ENCODE measurements at regions not wholly inside any gene's neighbourhood (a gene's known extent, or its start where the extent isn't known, plus 50 kb on each side); places are given as distances from the start of the nearest gene placed in this dataset.
"Not testable (repeated sequence)": the region's sequence is repeated elsewhere in the genome, so short reads cannot be mapped to it uniquely, and the experiment has no call there.

GRCh38 chr15:47037003-47037402 lies 680.3 kb upstream of the SEMA6D start:
- no peak overlapping the region for H3K4me3 Mint-ChIP-seq (ENCODE audit: low read depth, unreplicated experiment)
- no peaks in the 10 kb centered on the region for H3K4me1 Mint-ChIP-seq (ENCODE audit: low read depth, unreplicated experiment)
- TF ChIP-seq CTCF (IDR thresholded peaks at IDR 0.05; ENCODE audit: unreplicated experiment): no peak
- intact Hi-C loops (cut with micrococcal nuclease; ENCODE audit: unreplicated experiment): no loop called here
- H3K27me3 Mint-ChIP-seq (ENCODE audit: unreplicated experiment): no peaks in the 10 kb centered on the region
- no TSS peak for BruUV-seq (replicated peaks)
- CTCF ChIA-PET: no interaction called here
- DNase-seq: no peak
- H3K9me3 Mint-ChIP-seq (ENCODE audit: low read depth, unreplicated experiment): peaks cover 3% of the 10 kb centered on the region
- H3K36me3 Mint-ChIP-seq (ENCODE audit: insufficient read depth, unreplicated experiment): no peaks in the 10 kb centered on the region
- H3K27ac Mint-ChIP-seq (ENCODE audit: unreplicated experiment): no peak overlapping the region

- BruUV-seq (replicated peaks): no TSS peak
- peaks cover 3% of the 10 kb centered on the region for H3K9me3 Mint-ChIP-seq (ENCODE audit: low read depth, unreplicated experiment)
- no peak overlapping the region for H3K4me3 Mint-ChIP-seq (ENCODE audit: low read depth, unreplicated experiment)
- H3K27ac Mint-ChIP-seq (ENCODE audit: unreplicated experiment): no peak overlapping the region
- intact Hi-C loops (cut with micrococcal nuclease; ENCODE audit: unreplicated experiment): no loop called here
- CTCF ChIA-PET: no interaction called here
- no peak for DNase-seq
- no peaks in the 10 kb centered on the region for H3K36me3 Mint-ChIP-seq (ENCODE audit: insufficient read depth, unreplicated experiment)
- no peaks in the 10 kb centered on the region for H3K27me3 Mint-ChIP-seq (ENCODE audit: unreplicated experiment)
- no peaks in the 10 kb centered on the region for H3K4me1 Mint-ChIP-seq (ENCODE audit: low read depth, unreplicated experiment)
- TF ChIP-seq CTCF (IDR thresholded peaks at IDR 0.05; ENCODE audit: unreplicated experiment): no peak
Measured at GRCh38 chr15:47039225-47039624, 678.1 kb upstream of the SEMA6D start.

- intact Hi-C loops (cut with micrococcal nuclease; ENCODE audit: unreplicated experiment): no loop called here
- Mint-ChIP-seq H3K4me3 (ENCODE audit: low read depth, unreplicated experiment) (no peak overlapping the region), H3K27me3 (ENCODE audit: unreplicated experiment) (no peaks in the 10 kb centered on the region), H3K27ac (ENCODE audit: unreplicated experiment) (no peak overlapping the region), H3K4me1 (ENCODE audit: low read depth, unreplicated experiment) (no peaks in the 10 kb centered on the region), H3K9me3 (ENCODE audit: low read depth, unreplicated experiment) (peaks cover 6% of the 10 kb centered on the region), H3K36me3 (ENCODE audit: insufficient read depth, unreplicated experiment) (no peaks in the 10 kb centered on the region)
- no peak for TF ChIP-seq CTCF (IDR thresholded peaks at IDR 0.05; ENCODE audit: unreplicated experiment)
- DNase-seq: no peak
- CTCF ChIA-PET: no interaction called here
- BruUV-seq (replicated peaks): no TSS peak
Measured at GRCh38 chr15:47041301-47041700, 676.0 kb upstream of the SEMA6D start.

- peaks cover 20% of the 10 kb centered on the region for H3K9me3 Mint-ChIP-seq (ENCODE audit: low read depth, unreplicated experiment)
- H3K4me1 Mint-ChIP-seq (ENCODE audit: low read depth, unreplicated experiment); intact Hi-C loops (cut with micrococcal nuclease; ENCODE audit: unreplicated experiment); H3K4me3 Mint-ChIP-seq (ENCODE audit: low read depth, unreplicated experiment); DNase-seq; H3K27ac Mint-ChIP-seq (ENCODE audit: unreplicated experiment); CTCF ChIA-PET; BruUV-seq (replicated peaks); H3K27me3 Mint-ChIP-seq (ENCODE audit: unreplicated experiment); H3K36me3 Mint-ChIP-seq (ENCODE audit: insufficient read depth, unreplicated experiment): not testable (repeated sequence)
Measured at GRCh38 chr15:47047981-47048380, 669.3 kb upstream of the SEMA6D start.

- H3K27ac Mint-ChIP-seq (ENCODE audit: unreplicated experiment): no peak overlapping the region
- no peak for DNase-seq
- H3K27me3 Mint-ChIP-seq (ENCODE audit: unreplicated experiment): no peaks in the 10 kb centered on the region
- no peaks in the 10 kb centered on the region for H3K36me3 Mint-ChIP-seq (ENCODE audit: insufficient read depth, unreplicated experiment)
- intact Hi-C loops (cut with micrococcal nuclease; ENCODE audit: unreplicated experiment): no loop called here
- peaks cover 13% of the 10 kb centered on the region for H3K9me3 Mint-ChIP-seq (ENCODE audit: low read depth, unreplicated experiment)
- CTCF ChIA-PET: no interaction called here
- BruUV-seq (replicated peaks): no TSS peak
- no peak for TF ChIP-seq CTCF (IDR thresholded peaks at IDR 0.05; ENCODE audit: unreplicated experiment)
- H3K4me1 Mint-ChIP-seq (ENCODE audit: low read depth, unreplicated experiment): no peaks in the 10 kb centered on the region
- H3K4me3 Mint-ChIP-seq (ENCODE audit: low read depth, unreplicated experiment): no peak overlapping the region
Measured at GRCh38 chr15:47066392-47066791, 650.9 kb upstream of the SEMA6D start.

- H3K9me3 Mint-ChIP-seq (ENCODE audit: low read depth, unreplicated experiment); H3K36me3 Mint-ChIP-seq (ENCODE audit: insufficient read depth, unreplicated experiment); DNase-seq; H3K4me3 Mint-ChIP-seq (ENCODE audit: low read depth, unreplicated experiment); H3K27ac Mint-ChIP-seq (ENCODE audit: unreplicated experiment); CTCF ChIA-PET; H3K4me1 Mint-ChIP-seq (ENCODE audit: low read depth, unreplicated experiment); intact Hi-C loops (cut with micrococcal nuclease; ENCODE audit: unreplicated experiment); BruUV-seq (replicated peaks); H3K27me3 Mint-ChIP-seq (ENCODE audit: unreplicated experiment): not testable (repeated sequence)
Measured at GRCh38 chr15:47077846-47078245, 639.5 kb upstream of the SEMA6D start.
